Fibroblast of peridontal ligament (primary cell): ENCODE measurements at regions not wholly inside any gene's neighbourhood (a gene's known extent, or its start where the extent isn't known, plus 50 kb on each side); places are given as distances from the start of the nearest gene placed in this dataset.
"Not testable (repeated sequence)": the region's sequence is repeated elsewhere in the genome, so short reads cannot be mapped to it uniquely, and the experiment has no call there.

Experiments
- DNase-seq: peaks from one replicate; pipeline ENCODE4 v3.0.0-alpha.2; 2010; ENCODE audit errors: extremely low read depth

GRCh38 chr3:38966811-38967692 is 84.7 kb downstream of the SCN11A start:
- peak; percentile 97 for DNase-seq

GRCh38 chr3:38964646-38965045 is 87.1 kb downstream of the SCN11A start:
- DNase-seq: peak; percentile 68

GRCh38 chr3:38964204-38964603 is 87.5 kb downstream of the SCN11A start:
- no peak for DNase-seq

- peak; percentile 58 for DNase-seq
Observed at GRCh38 chr3:38960953-38961622, 90.7 kb downstream of the SCN11A start.

- DNase-seq: peak; percentile 39
Observed at GRCh38 chr3:38960042-38960622, 91.6 kb downstream of the SCN11A start.

GRCh38 chr3:38958026-38958720 is 93.6 kb downstream of the SCN11A start:
- DNase-seq: no peak

- no peak for DNase-seq
Observed at GRCh38 chr3:38957296-38957695, 94.4 kb downstream of the SCN11A start.

- no peak for DNase-seq
Observed at GRCh38 chr3:38952721-38953120, 99.0 kb downstream of the SCN11A start.

- not testable (repeated sequence) for DNase-seq
Observed at GRCh38 chr3:38951167-38951566, 100.6 kb downstream of the SCN11A start.

- peak; percentile 5 for DNase-seq
Observed at GRCh38 chr3:38950581-38950980, 101.2 kb downstream of the SCN11A start.

- DNase-seq: no peak
Observed at GRCh38 chr3:38949994-38950393, 101.8 kb downstream of the SCN11A start.

GRCh38 chr3:38940394-38940793 is 111.3 kb downstream of the SCN11A start:
- no peak for DNase-seq

- no peak for DNase-seq
Observed at GRCh38 chr3:38925351-38925750, 109.3 kb upstream of the SCN10A start.

- DNase-seq: no peak
Observed at GRCh38 chr3:38916706-38917105, 100.7 kb upstream of the SCN10A start.

- no peak for DNase-seq
Observed at GRCh38 chr3:38907426-38907825, 91.4 kb upstream of the SCN10A start.

- DNase-seq: no peak
Observed at GRCh38 chr3:38890426-38890825, 74.4 kb upstream of the SCN10A start.

GRCh38 chr3:38878646-38879045 is 62.6 kb upstream of the SCN10A start:
- no peak for DNase-seq
